WTC11 (cell line): ENCODE measurements at regions not wholly inside any gene's neighbourhood (a gene's known extent, or its start where the extent isn't known, plus 50 kb on each side); places are given as distances from the start of the nearest gene placed in this dataset.
A peak's percentile ranks its signal among the peaks of the same experiment; 100 is the strongest.

Experiments used
- ATAC-seq: fragments of 200-7000 bp; cut with Tn5 transposase; 2 replicates; pipeline ENCODE4 v1.10.0; 2021; ENCODE audit warnings: mild to moderate bottlenecking, moderate library complexity
- CTCF ChIA-PET: fragments of 300-600 bp; sonication (Branson Sonifier 250); formaldehyde crosslinking; loops from one replicate; lab custom pipeline; 2021; ENCODE audit warnings: antibody characterized with exemption; lab: Charles Lee
- POLR2A ChIA-PET: fragments of 350-600 bp; sonication (Branson Sonifier 250); formaldehyde crosslinking; loops from one replicate; lab custom pipeline; 2021; ENCODE audit warnings: antibody characterized with exemption; lab: Charles Lee
- DNase-seq: peaks from one replicate; pipeline ENCODE4 v3.0.0; 2021; ENCODE audit warnings: low spot score
- H3K27ac Mint-ChIP-seq: 2 replicates; pipeline ENCODE4 v1.8.0; 2021; ENCODE audit warnings: mixed read lengths
- H3K27me3 Mint-ChIP-seq: 2 replicates; pipeline ENCODE4 v1.8.0; 2021; ENCODE audit warnings: low read depth, mild to moderate bottlenecking, moderate library complexity, mixed read lengths
- H3K36me3 Mint-ChIP-seq: 2 replicates; pipeline ENCODE4 v1.8.0; 2021; ENCODE audit warnings: mixed read lengths
- H3K4me1 Mint-ChIP-seq: 2 replicates; pipeline ENCODE4 v1.8.0; 2022; ENCODE audit warnings: mixed read lengths
- H3K4me3 Mint-ChIP-seq: 2 replicates; pipeline ENCODE4 v1.8.0; 2021; ENCODE audit warnings: mild to moderate bottlenecking, moderate library complexity, mixed read lengths
- H3K9me3 Mint-ChIP-seq: 2 replicates; pipeline ENCODE4 v1.8.0; 2021; ENCODE audit warnings: mixed read lengths
- ATF1 ChIP-seq: sonication (generic); formaldehyde crosslinking; IDR thresholded peaks from 2 replicates; pipeline ENCODE4 v1.8.1; 2023; ENCODE audit warnings: mild to moderate bottlenecking, moderate library complexity, missing genetic modification reagents
- CBFB ChIP-seq: sonication (generic); formaldehyde crosslinking; IDR thresholded peaks from 2 replicates; pipeline ENCODE4 v1.8.1; 2022; ENCODE audit warnings: mild to moderate bottlenecking, low read depth, missing genetic modification reagents
- ELF4 ChIP-seq: sonication (generic); formaldehyde crosslinking; IDR thresholded peaks from 2 replicates; pipeline ENCODE4 v1.8.1; 2022; ENCODE audit warnings: low read depth, mild to moderate bottlenecking, moderate library complexity, missing genetic modification reagents
- EMX1 ChIP-seq: fragments of 250-450 bp; sonication (Bioruptor Pico); IDR thresholded peaks from 2 replicates; pipeline ENCODE4 v1.8.0; 2021; ENCODE audit warnings: mild to moderate bottlenecking
- GABPB1 ChIP-seq: sonication (generic); formaldehyde crosslinking; IDR thresholded peaks from 2 replicates; pipeline ENCODE4 v1.8.1; 2023; ENCODE audit warnings: mild to moderate bottlenecking, missing genetic modification reagents
- HMGA2 ChIP-seq: fragments of 250-450 bp; sonication (Bioruptor Pico); IDR thresholded peaks from 2 replicates; pipeline ENCODE4 v1.4.0; 2021; ENCODE audit warnings: mild to moderate bottlenecking, moderate library complexity
- NFATC4 ChIP-seq: fragments of 250-450 bp; sonication (Bioruptor Pico); IDR thresholded peaks from 2 replicates; pipeline ENCODE4 v1.9.0; 2021; ENCODE audit warnings: mild to moderate bottlenecking
- NFYB ChIP-seq: sonication (generic); formaldehyde crosslinking; conservative IDR thresholded peaks from 2 replicates; pipeline ENCODE4 v1.8.0; 2022; ENCODE audit warnings: low read depth, missing genetic modification reagents
- NR1H2 ChIP-seq: sonication (generic); formaldehyde crosslinking; IDR thresholded peaks from 2 replicates; pipeline ENCODE4 v1.9.0; 2021; ENCODE audit warnings: mild to moderate bottlenecking, moderate library complexity, missing genetic modification reagents
- SMAD3 ChIP-seq: sonication (generic); formaldehyde crosslinking; IDR thresholded peaks from 2 replicates; pipeline ENCODE4 v1.8.0; 2022; ENCODE audit warnings: missing genetic modification reagents, mild to moderate bottlenecking, borderline replicate concordance
- SOX15 ChIP-seq: fragments of 250-450 bp; sonication (Bioruptor Pico); IDR thresholded peaks from 2 replicates; pipeline ENCODE4 v1.9.0; 2021; ENCODE audit warnings: mild to moderate bottlenecking
- SP1 ChIP-seq: sonication (generic); formaldehyde crosslinking; conservative IDR thresholded peaks from 2 replicates; pipeline ENCODE4 v1.8.1; 2022; ENCODE audit warnings: missing genetic modification reagents
- ZBTB21 ChIP-seq: sonication (generic); formaldehyde crosslinking; IDR thresholded peaks from 2 replicates; pipeline ENCODE4 v1.8.1; 2023; ENCODE audit warnings: mild to moderate bottlenecking, missing genetic modification reagents, borderline replicate concordance
- ZNF317 ChIP-seq: sonication (generic); formaldehyde crosslinking; IDR thresholded peaks from 2 replicates; pipeline ENCODE4 v1.8.1; 2023; ENCODE audit warnings: low read depth, mild to moderate bottlenecking, moderate library complexity, missing genetic modification reagents, borderline replicate concordance
- ZNF416 ChIP-seq: fragments of 250-450 bp; sonication (Bioruptor Pico); IDR thresholded peaks from 2 replicates; pipeline ENCODE4 v1.9.0; 2021; ENCODE audit warnings: mild to moderate bottlenecking, inconsistent platforms
- TF ChIP-seq, protein P1 (sequence below): sonication (generic); formaldehyde crosslinking; IDR thresholded peaks from 2 replicates; pipeline ENCODE4 v1.8.1; 2022; ENCODE audit warnings: missing genetic modification reagents, borderline replicate concordance
- TF ChIP-seq, protein P2 (sequence below): sonication (generic); formaldehyde crosslinking; IDR thresholded peaks from 2 replicates; pipeline ENCODE4 v1.8.1; 2022; ENCODE audit warnings: low read depth, missing genetic modification reagents, borderline replicate concordance
- TF ChIP-seq, protein P3 (sequence below): sonication (generic); formaldehyde crosslinking; conservative IDR thresholded peaks from 2 replicates; pipeline ENCODE4 v1.8.1; 2023; ENCODE audit warnings: mild to moderate bottlenecking, low read depth, missing genetic modification reagents, moderate library complexity
- TF ChIP-seq, protein P4 (sequence below): sonication (generic); formaldehyde crosslinking; IDR thresholded peaks from 2 replicates; pipeline ENCODE4 v1.8.1; 2023; ENCODE audit warnings: mild to moderate bottlenecking, missing genetic modification reagents, moderate library complexity
- TF ChIP-seq, protein P5 (sequence below): fragments of 250-450 bp; sonication (Bioruptor Pico); IDR thresholded peaks from 2 replicates; pipeline ENCODE4 v1.9.0; 2021; ENCODE audit warnings: mild to moderate bottlenecking
- TF ChIP-seq, protein P6 (sequence below): fragments of 250-450 bp; sonication (Bioruptor Pico); IDR thresholded peaks from 2 replicates; pipeline ENCODE4 v1.8.0; 2021; ENCODE audit warnings: mild to moderate bottlenecking

DNA sequence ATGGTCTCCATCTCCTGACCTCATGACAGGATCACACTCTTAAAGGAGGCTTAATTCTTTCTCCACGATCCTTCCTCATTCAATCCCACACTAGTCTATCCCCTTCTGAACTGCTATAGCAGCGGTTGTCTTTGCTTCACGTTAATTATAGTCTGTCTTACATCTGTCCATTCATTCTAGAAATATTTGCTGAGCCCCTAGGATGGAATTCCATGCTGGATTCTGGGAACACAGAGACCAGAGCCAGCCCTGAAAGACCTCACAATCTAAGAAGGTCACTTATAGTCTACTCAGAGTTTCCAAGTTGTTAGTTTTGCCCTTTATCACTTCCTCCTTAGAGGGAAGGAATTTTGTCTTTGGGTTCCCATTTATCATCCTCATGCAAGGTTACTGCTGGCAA lies 193.5 kb downstream of the GAS1 start:
- Mint-ChIP-seq H3K9me3 (no peaks in the 10 kb centered on the region), H3K27ac (no peak overlapping the region), H3K4me3 (no peak overlapping the region), H3K4me1 (no peaks in the 10 kb centered on the region), H3K27me3 (no peaks in the 10 kb centered on the region), H3K36me3 (no peaks in the 10 kb centered on the region)
- DNase-seq = no peak
- TF ChIP-seq HMGA2 (no peak), NR1H2 (CRISPR knock-in tag) (no peak), CBFB (CRISPR knock-in tag) (no peak), ATF1 (CRISPR knock-in tag) (no peak), EMX1 (no peak), ZBTB21 (CRISPR knock-in tag) (no peak)
- TF ChIP-seq, protein P1, sequence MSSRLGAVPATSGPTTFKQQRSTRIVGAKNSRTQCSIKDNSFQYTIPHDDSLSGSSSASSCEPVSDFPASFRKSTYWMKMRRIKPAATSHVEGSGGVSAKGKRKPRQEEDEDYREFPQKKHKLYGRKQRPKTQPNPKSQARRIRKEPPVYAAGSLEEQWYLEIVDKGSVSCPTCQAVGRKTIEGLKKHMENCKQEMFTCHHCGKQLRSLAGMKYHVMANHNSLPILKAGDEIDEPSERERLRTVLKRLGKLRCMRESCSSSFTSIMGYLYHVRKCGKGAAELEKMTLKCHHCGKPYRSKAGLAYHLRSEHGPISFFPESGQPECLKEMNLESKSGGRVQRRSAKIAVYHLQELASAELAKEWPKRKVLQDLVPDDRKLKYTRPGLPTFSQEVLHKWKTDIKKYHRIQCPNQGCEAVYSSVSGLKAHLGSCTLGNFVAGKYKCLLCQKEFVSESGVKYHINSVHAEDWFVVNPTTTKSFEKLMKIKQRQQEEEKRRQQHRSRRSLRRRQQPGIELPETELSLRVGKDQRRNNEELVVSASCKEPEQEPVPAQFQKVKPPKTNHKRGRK (CRISPR knock-in tag) = no peak
- TF ChIP-seq, protein P2, sequence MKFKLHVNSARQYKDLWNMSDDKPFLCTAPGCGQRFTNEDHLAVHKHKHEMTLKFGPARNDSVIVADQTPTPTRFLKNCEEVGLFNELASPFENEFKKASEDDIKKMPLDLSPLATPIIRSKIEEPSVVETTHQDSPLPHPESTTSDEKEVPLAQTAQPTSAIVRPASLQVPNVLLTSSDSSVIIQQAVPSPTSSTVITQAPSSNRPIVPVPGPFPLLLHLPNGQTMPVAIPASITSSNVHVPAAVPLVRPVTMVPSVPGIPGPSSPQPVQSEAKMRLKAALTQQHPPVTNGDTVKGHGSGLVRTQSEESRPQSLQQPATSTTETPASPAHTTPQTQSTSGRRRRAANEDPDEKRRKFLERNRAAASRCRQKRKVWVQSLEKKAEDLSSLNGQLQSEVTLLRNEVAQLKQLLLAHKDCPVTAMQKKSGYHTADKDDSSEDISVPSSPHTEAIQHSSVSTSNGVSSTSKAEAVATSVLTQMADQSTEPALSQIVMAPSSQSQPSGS (CRISPR knock-in tag) = no peak
- TF ChIP-seq, protein P3, sequence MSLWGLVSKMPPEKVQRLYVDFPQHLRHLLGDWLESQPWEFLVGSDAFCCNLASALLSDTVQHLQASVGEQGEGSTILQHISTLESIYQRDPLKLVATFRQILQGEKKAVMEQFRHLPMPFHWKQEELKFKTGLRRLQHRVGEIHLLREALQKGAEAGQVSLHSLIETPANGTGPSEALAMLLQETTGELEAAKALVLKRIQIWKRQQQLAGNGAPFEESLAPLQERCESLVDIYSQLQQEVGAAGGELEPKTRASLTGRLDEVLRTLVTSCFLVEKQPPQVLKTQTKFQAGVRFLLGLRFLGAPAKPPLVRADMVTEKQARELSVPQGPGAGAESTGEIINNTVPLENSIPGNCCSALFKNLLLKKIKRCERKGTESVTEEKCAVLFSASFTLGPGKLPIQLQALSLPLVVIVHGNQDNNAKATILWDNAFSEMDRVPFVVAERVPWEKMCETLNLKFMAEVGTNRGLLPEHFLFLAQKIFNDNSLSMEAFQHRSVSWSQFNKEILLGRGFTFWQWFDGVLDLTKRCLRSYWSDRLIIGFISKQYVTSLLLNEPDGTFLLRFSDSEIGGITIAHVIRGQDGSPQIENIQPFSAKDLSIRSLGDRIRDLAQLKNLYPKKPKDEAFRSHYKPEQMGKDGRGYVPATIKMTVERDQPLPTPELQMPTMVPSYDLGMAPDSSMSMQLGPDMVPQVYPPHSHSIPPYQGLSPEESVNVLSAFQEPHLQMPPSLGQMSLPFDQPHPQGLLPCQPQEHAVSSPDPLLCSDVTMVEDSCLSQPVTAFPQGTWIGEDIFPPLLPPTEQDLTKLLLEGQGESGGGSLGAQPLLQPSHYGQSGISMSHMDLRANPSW = no peak
- no peak for ATAC-seq
- ChIA-PET CTCF (no interaction called here), POLR2A (no interaction called here)

DNA sequence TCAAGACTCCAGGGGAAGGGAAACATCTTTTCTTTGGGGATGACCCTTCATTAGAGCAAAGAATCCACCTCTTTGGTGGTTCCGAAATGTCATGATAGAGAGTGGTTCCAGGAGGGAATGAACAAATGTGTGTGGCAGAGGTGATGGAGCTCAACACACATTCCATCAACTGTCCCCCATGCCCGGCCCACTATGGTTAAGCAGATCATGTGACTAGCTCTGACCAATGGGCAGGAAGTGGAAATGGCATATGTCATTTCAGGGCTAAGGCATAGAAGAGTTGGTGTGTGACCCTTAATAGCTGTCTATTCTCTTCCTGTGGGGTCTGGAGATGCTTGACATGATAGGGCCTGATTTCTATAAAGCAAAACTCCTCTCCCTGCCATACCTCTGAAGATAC lies 194.6 kb downstream of the GAS1 start:
- CTCF ChIA-PET = no interaction called here
- Mint-ChIP-seq H3K4me1 (no peaks in the 10 kb centered on the region), H3K27me3 (no peaks in the 10 kb centered on the region), H3K4me3 (no peak overlapping the region), H3K36me3 (no peaks in the 10 kb centered on the region), H3K27ac (no peak overlapping the region), H3K9me3 (no peaks in the 10 kb centered on the region)
- TF ChIP-seq ZNF317 = no peak
- peak; percentile 62 for TF ChIP-seq NFYB (CRISPR knock-in tag)
- TF ChIP-seq, protein P4, sequence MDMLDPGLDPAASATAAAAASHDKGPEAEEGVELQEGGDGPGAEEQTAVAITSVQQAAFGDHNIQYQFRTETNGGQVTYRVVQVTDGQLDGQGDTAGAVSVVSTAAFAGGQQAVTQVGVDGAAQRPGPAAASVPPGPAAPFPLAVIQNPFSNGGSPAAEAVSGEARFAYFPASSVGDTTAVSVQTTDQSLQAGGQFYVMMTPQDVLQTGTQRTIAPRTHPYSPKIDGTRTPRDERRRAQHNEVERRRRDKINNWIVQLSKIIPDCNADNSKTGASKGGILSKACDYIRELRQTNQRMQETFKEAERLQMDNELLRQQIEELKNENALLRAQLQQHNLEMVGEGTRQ (CRISPR knock-in tag) = peak; percentile 41; the same call in 1 of the 2 replicates
- DNase-seq = no peak
- POLR2A ChIA-PET = no interaction called here
- no peak for ATAC-seq

DNA sequence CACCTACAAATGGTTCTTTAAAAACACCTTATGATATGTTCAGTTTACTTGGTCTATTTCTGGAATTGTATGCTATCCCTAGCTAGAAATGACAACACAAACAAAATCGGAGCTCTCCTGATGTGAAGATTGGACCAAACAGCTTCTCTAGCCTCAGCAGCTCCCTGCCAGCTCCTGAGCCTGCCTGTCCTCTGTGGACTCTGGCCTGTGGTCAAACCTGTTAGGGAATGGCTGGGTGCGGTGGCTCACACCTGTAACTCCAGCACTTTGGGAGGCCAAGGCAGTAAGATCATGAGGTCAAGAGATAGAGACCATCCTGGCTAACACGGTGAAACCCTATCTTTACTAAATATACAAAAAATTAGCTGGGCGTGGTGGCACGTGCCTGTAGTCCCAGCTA lies 195.3 kb downstream of the GAS1 start:
- H3K9me3 Mint-ChIP-seq = no peaks in the 10 kb centered on the region
- ATAC-seq (no peak), DNase-seq (no peak)
- H3K4me1 Mint-ChIP-seq = no peaks in the 10 kb centered on the region
- POLR2A ChIA-PET = no interaction called here
- no peaks in the 10 kb centered on the region for H3K27me3 Mint-ChIP-seq
- no peak overlapping the region for H3K27ac Mint-ChIP-seq
- CTCF ChIA-PET = interaction anchor here (1.0 kb wide), 2 partner anchors 50 to 114 kb away, joined by 3 to 4 read pairs; no protein-coding TSS in a partner anchor
- no peak overlapping the region for H3K4me3 Mint-ChIP-seq
- H3K36me3 Mint-ChIP-seq = no peaks in the 10 kb centered on the region
- TF ChIP-seq ELF4 (CRISPR knock-in tag) (no peak), GABPB1 (CRISPR knock-in tag) (no peak), NR1H2 (CRISPR knock-in tag) (no peak), SMAD3 (CRISPR knock-in tag) (no peak), ZNF416 (CRISPR knock-in tag) (no peak), SP1 (CRISPR knock-in tag) (no peak), NFATC4 (CRISPR knock-in tag) (no peak), SOX15 (CRISPR knock-in tag) (no peak)
- TF ChIP-seq, protein P2 (CRISPR knock-in tag) = no peak
- TF ChIP-seq, protein P5, sequence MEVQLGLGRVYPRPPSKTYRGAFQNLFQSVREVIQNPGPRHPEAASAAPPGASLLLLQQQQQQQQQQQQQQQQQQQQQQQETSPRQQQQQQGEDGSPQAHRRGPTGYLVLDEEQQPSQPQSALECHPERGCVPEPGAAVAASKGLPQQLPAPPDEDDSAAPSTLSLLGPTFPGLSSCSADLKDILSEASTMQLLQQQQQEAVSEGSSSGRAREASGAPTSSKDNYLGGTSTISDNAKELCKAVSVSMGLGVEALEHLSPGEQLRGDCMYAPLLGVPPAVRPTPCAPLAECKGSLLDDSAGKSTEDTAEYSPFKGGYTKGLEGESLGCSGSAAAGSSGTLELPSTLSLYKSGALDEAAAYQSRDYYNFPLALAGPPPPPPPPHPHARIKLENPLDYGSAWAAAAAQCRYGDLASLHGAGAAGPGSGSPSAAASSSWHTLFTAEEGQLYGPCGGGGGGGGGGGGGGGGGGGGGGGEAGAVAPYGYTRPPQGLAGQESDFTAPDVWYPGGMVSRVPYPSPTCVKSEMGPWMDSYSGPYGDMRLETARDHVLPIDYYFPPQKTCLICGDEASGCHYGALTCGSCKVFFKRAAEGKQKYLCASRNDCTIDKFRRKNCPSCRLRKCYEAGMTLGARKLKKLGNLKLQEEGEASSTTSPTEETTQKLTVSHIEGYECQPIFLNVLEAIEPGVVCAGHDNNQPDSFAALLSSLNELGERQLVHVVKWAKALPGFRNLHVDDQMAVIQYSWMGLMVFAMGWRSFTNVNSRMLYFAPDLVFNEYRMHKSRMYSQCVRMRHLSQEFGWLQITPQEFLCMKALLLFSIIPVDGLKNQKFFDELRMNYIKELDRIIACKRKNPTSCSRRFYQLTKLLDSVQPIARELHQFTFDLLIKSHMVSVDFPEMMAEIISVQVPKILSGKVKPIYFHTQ (CRISPR knock-in tag) = no peak
- TF ChIP-seq, protein P6, sequence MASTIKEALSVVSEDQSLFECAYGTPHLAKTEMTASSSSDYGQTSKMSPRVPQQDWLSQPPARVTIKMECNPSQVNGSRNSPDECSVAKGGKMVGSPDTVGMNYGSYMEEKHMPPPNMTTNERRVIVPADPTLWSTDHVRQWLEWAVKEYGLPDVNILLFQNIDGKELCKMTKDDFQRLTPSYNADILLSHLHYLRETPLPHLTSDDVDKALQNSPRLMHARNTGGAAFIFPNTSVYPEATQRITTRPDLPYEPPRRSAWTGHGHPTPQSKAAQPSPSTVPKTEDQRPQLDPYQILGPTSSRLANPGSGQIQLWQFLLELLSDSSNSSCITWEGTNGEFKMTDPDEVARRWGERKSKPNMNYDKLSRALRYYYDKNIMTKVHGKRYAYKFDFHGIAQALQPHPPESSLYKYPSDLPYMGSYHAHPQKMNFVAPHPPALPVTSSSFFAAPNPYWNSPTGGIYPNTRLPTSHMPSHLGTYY (CRISPR knock-in tag) = no peak
